Left kidney (tissue), 1 donor: ENCODE measurements at regions not wholly inside any gene's neighbourhood (a gene's known extent, or its start where the extent isn't known, plus 50 kb on each side); places are given as distances from the start of the nearest gene placed in this dataset.

Experiments used
- DNase-seq: peaks from one replicate; pipeline ENCODE4 v3.0.0-alpha.2; 2013

- DNase-seq = no peak
Measured at GRCh38 chr10:88169037-88169319, 305.6 kb downstream of the PTEN start.

GRCh38 chr10:88170628-88171027 lies 307.2 kb downstream of the PTEN start:
- DNase-seq = no peak

- DNase-seq = no peak
Measured at GRCh38 chr10:88172159-88172558, 308.7 kb downstream of the PTEN start.

DNA sequence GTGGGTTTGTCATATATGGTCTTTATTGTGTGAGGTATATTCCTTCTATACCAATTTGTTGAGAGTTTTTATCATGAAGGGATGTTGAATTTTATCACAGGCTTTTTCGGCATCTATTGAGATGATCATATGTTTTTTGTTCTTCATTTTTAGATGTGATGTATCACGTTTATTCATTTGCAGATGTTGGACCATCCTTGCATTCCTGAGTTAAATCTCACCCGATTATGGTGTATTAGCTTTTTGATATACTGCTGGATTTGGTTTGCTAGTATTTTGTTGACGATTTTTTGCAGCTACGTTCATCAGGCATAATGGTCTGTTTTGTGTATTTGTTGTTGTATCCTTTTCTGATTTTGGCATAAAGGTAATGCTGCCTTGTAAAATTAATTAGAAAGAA lies 311.0 kb downstream of the PTEN start:
- DNase-seq = no peak

GRCh38 chr10:88178758-88179157 lies 315.3 kb downstream of the PTEN start:
- DNase-seq = no peak

DNA sequence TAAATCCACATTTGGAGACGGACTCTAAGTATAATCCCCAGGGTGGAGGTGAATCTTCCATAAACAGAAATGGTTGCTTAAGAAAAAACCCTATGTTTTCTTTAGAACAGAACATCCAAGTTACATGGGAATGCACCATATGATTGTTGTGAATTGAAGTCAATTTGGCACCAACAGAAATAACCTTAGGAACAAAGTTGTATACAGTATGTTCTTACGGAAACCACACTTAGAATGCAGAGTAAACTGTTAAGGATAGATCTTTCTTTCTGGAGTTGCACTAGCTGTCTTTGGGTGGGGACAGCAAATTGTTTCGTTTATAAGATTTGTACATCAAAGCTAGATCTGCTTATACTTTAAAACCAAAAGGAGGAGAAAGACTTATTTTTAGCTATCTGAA lies 316.4 kb downstream of the PTEN start:
- no peak for DNase-seq

GRCh38 chr10:88181902-88182600 lies 318.6 kb downstream of the PTEN start:
- DNase-seq = no peak

GRCh38 chr10:88182601-88182930 lies 319.1 kb downstream of the PTEN start:
- DNase-seq = no peak

DNA sequence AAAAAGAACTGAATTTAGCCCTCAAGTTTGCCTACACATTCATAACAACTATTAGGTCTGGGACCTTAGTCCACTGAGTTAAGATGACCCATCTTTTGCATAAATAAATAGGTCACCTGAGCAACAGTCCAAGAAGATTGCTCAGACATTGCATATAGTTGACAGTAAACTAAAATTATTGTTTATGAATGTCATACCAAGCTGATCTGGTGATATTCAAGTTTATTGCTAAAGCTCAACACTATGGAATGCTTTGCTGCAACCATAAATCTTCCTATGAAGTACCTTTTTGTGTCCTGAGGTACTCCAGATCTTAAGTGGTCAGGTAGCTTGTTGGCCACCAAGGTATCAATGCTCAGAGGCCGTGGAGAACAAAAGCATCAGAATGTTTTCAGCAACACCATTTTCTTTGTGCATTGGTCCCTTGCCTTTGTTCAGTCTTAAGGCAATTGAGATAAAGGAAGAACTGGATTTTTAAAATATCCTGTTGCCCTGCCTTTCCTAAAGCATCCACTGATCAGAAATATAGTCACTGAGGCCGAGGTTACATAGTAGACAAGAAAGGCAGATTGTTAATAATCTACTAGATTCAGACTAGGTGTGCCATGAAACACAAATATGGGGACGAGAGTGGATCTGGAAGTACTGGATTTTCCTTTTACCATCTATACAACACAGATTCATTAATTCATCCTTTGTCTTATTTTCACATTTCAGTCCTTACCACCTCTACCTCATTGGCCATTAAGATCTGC lies 321.3 kb downstream of the PTEN start:
- no peak for DNase-seq

GRCh38 chr10:88185830-88186229 lies 322.4 kb downstream of the PTEN start:
- DNase-seq = no peak

- DNase-seq = no peak
Measured at GRCh38 chr10:88186335-88186734, 322.9 kb downstream of the PTEN start.

- no peak for DNase-seq
Measured at GRCh38 chr10:88187472-88187871, 324.0 kb downstream of the PTEN start.

DNA sequence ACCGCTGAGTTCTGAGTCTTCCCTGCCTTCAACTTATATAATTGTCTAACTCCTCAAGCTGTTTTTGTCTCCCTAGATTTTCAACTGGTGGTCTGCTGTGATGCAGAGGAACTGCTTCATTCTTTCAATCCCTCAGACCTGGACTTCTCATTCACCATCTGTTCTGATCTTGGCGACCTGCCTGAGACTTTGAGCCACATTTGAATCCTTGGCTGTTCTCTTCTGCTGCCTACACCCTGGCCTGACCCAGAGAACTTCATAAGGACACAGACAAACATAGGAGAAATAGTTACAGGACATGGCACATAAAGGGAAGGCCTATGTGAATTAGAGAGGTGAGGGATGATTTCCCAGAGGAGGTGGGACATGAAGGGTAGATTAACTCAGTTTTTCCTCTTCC lies 326.7 kb downstream of the PTEN start:
- no peak for DNase-seq

- no peak for DNase-seq
Measured at GRCh38 chr10:88190540-88191235, 327.3 kb downstream of the PTEN start.

DNA sequence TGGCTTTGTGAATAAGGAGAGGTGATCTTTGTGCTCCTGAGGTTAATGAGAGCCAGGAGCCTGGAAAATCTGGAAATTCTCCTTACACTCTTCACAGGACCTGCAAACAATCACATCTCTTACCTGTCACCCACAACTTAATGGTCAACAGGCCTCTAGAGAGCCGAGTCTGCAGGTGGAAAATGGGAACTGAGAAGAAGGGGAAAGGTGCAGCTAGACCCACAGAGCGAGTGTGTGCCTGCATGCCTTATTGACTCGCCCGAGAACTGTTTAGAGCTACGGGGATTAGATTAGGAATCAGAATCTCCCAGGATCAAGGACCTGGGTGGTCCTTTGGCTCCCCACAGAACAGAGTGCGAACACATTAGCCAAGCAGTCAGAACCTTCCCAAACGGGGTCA lies 329.6 kb downstream of the PTEN start:
- DNase-seq = no peak

GRCh38 chr10:88194041-88194887 lies 330.8 kb downstream of the PTEN start:
- DNase-seq = no peak

DNA sequence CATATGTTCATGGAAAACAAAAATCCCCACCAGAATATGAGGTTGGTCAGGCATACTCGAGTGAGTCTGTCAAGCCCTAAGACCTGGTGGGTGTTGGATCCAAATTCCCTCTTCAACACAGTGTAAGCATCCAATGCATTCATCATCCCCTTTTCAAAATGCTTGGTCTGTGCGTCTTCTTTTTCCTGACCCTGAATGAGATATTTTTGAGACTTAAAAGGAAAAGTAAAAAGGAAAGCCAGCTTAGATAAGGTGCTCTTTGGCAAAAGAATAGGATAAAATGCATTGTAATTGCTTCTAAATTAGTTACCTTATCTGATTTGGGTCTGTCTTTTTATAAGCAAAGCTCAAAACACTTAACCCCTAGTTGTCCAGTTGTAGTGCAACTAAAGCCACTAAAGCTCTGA lies 331.5 kb downstream of the PTEN start:
- DNase-seq = no peak

DNA sequence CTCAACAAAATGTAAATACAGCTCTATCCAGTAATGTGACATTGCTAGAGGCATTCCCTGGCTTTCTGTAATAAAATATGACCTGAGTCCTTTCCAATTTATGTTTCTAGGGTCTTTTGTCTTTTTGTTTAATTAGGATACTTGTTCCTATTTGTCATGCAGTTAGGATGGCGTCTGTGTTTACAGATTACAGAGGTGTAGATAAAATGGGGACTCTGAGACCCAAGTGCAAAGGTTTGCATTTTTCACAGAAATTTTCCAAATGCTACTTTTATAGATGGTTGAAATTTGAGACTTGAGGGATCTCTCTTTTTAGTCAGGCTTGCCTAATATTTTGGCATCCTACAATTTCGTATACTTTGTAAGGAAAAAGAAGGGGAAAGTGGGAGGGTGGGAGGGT lies 332.4 kb downstream of the PTEN start:
- DNase-seq = peak; percentile 13

GRCh38 chr10:88196291-88196690 lies 332.9 kb downstream of the PTEN start:
- DNase-seq = no peak

- no peak for DNase-seq
Measured at GRCh38 chr10:88198023-88198422, 334.6 kb downstream of the PTEN start.

- DNase-seq = no peak
Measured at GRCh38 chr10:88200312-88201032, 337.0 kb downstream of the PTEN start.

DNA sequence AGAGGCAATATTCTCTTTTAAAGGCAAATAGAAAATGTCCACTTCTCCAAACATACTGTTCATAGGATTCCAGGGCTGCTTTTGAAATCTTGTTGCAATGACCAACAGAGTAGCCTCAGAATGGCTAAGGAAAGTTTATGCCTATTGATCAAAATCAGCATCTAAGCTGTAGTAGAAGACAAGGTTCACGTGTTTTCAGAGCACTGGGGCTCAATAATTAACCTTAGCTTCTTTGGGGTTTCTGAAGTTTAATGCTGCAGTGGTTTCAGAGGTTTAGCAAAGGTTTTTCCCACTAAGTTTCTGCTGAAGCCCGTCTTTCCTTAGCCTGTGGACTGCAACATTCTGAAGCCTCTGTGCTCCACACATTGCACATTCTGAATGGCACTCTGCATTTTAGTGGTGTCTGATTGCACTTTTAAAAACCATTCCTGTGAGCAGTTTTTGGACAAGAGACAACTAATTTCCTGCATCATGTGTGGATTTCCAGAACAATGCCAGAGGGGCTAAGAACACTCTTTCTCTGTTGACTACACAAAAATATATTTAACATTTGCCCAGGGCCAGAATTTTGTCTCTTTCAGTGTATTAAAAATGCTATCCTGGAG lies 342.5 kb downstream of the PTEN start:
- DNase-seq = no peak
